K562 (cell line): ENCODE measurements at regions not wholly inside any gene's neighbourhood (a gene's known extent, or its start where the extent isn't known, plus 50 kb on each side); places are given as distances from the start of the nearest gene placed in this dataset.

Experiments
- ATAC-seq: fragments of 200-7000 bp; cut with Tn5 transposase; 3 replicates; pipeline ENCODE4 v1.9.1; 2020; ENCODE audit warnings: moderate library complexity
- BruUV-seq: library from RNA; stranded (reverse); fragments of 400-500 nt; replicated peaks from 2 replicates; lab custom pipeline; 2021; lab: Mats Ljungman, UMichigan
- CTCF ChIA-PET: fragments of 300-600 bp; formaldehyde crosslinking; extraction: SDS; loops from one replicate; lab custom pipeline; 2021; ENCODE audit warnings: low intra/inter-chr PET ratio; lab: Yijun Ruan, JAX
- POLR2A ChIA-PET: fragments of 300-600, 350-650 bp; sonication (Branson Sonifier 250); formaldehyde crosslinking; extraction: SDS; loops from one replicate; lab custom pipeline; 2021; ENCODE audit warnings: antibody characterized with exemption, inconsistent platforms; lab: Yijun Ruan, JAX
- DNase-seq, 4 experiments: peaks; one replicate each; pipeline versions ENCODE4 v3.0.0 to v3.0.0-alpha.2; 2011 to 2018; ENCODE audit warnings: low spot score in 3 of 4, mixed read lengths in 3 of 4; ENCODE audit errors: extremely low read depth in 1 of 4
- FAIRE-seq: peaks from 2 replicates; lab custom pipeline; 2011; peaks lifted over from hg19 to GRCh38; lab: Jason Lieb, UNC
- H2AFZ ChIP-seq: 2 replicates; pipeline ENCODE4 v1.6.0; 2011; ENCODE audit warnings: low read depth, low read length, control low read depth, inconsistent platforms
- H3K27ac ChIP-seq: fragments of 200-600 bp; 3 replicates; pipeline ENCODE4 v1.8.0; 2011; ENCODE audit warnings: low read depth, mild to moderate bottlenecking, control low read depth, inconsistent platforms, low read length, moderate library complexity, mixed read lengths; ENCODE audit errors: extremely low read depth
- H3K27me3 ChIP-seq, 2 experiments: fragments of 300-600 bp in 1 of 2; 2 replicates in 1 of 2; 3 replicates in 1 of 2; pipeline versions ENCODE4 v1.6.0 to v1.8.0; 2011; ENCODE audit warnings: inconsistent platforms in 2 of 2, low read length in 2 of 2, mild to moderate bottlenecking in 1 of 2, mixed read lengths in 1 of 2, moderate library complexity in 1 of 2; ENCODE audit not compliant: control insufficient read depth in 2 of 2, insufficient read depth in 2 of 2
- H3K36me3 ChIP-seq: fragments of 300-600 bp; 3 replicates; pipeline ENCODE4 v1.8.0; 2011; ENCODE audit warnings: mild to moderate bottlenecking, low read length, inconsistent platforms; ENCODE audit not compliant: control insufficient read depth, insufficient read depth
- H3K4me1 ChIP-seq, 2 experiments: fragments of 200-600 bp in 1 of 2; replicated peaks in 1 of 2; 2 replicates in 1 of 2; 3 replicates in 1 of 2; pipeline versions ENCODE4 v1.5.1 to v1.8.0; 2011; ENCODE audit warnings: inconsistent platforms in 2 of 2, low read length in 2 of 2, mild to moderate bottlenecking in 1 of 2, mixed read lengths in 1 of 2, moderate library complexity in 1 of 2; ENCODE audit not compliant: control insufficient read depth in 2 of 2, insufficient read depth in 2 of 2
- H3K4me2 ChIP-seq: 2 replicates; pipeline ENCODE4 v1.6.1; 2011; ENCODE audit warnings: low read length, control low read depth, inconsistent platforms, mixed read lengths; ENCODE audit not compliant: insufficient read depth
- H3K4me3 ChIP-seq: fragments of 200-600 bp; sonication (generic), shearing (Covaris generic); 2 replicates; pipeline ENCODE4 v1.5.1; 2016; ENCODE audit warnings: control low read depth, inconsistent platforms
- H3K79me2 ChIP-seq: fragments of 200-600 bp; 3 replicates; pipeline ENCODE4 v1.8.0; 2011; ENCODE audit warnings: low read length, inconsistent platforms; ENCODE audit not compliant: control insufficient read depth, insufficient read depth
- H3K9ac ChIP-seq, 2 experiments: 2 replicates each; pipeline versions ENCODE4 v1.6.0 to v1.6.1; 2011; ENCODE audit warnings: low read depth in 2 of 2, low read length in 2 of 2, control low read depth in 1 of 2, inconsistent platforms in 1 of 2, mild to moderate bottlenecking in 1 of 2, mixed read lengths in 1 of 2; ENCODE audit not compliant: insufficient read depth in 1 of 2
- H3K9me1 ChIP-seq: one replicate; pipeline ENCODE4 v1.6.0; 2011; ENCODE audit warnings: inconsistent platforms, mild to moderate bottlenecking, low read length, moderate library complexity; ENCODE audit not compliant: control insufficient read depth, insufficient read depth
- H3K9me3 ChIP-seq: replicated peaks from 2 replicates; pipeline ENCODE4 v1.5.1; 2011; ENCODE audit warnings: low read depth, low read length, inconsistent platforms; ENCODE audit not compliant: control insufficient read depth, insufficient read depth
- H4K20me1 ChIP-seq: replicated peaks from 2 replicates; pipeline ENCODE4 v1.6.1; 2011; ENCODE audit warnings: low read length, inconsistent platforms, mixed read lengths; ENCODE audit not compliant: control insufficient read depth, insufficient read depth
- ARID2 ChIP-seq: fragments of 450-650 bp; IDR thresholded peaks from 2 replicates; pipeline ENCODE4 v1.6.1; 2017; ENCODE audit warnings: antibody characterized with exemption, mild to moderate bottlenecking
- CBFA2T2 ChIP-seq: fragments of 450-650 bp; conservative IDR thresholded peaks from 2 replicates; pipeline ENCODE4 v1.6.1; 2017; ENCODE audit warnings: mild to moderate bottlenecking
- CEBPZ ChIP-seq: fragments of 150-350 bp; IDR thresholded peaks from 2 replicates; pipeline ENCODE4 v1.6.1; 2014; ENCODE audit warnings: low read depth, mild to moderate bottlenecking, low read length, borderline replicate concordance
- DACH1 ChIP-seq: fragments of 450-650 bp; IDR thresholded peaks from 2 replicates; pipeline ENCODE4 v1.6.1; 2018; ENCODE audit not compliant: partially characterized antibody
- FOXK1 ChIP-seq: sonication (generic); formaldehyde crosslinking; IDR thresholded peaks from 2 replicates; pipeline ENCODE4 v1.8.0; 2022; ENCODE audit warnings: missing genetic modification reagents, mild to moderate bottlenecking, borderline replicate concordance
- HMG20B ChIP-seq: fragments of 250-450 bp; sonication (Bioruptor Pico); IDR thresholded peaks from 2 replicates; pipeline ENCODE4 v1.5.0; 2021; ENCODE audit warnings: mild to moderate bottlenecking
- JUND ChIP-seq, 2 experiments: IDR thresholded peaks; 2 replicates in 1 of 2; 3 replicates in 1 of 2; pipeline ENCODE4 v1.6.1; 2011; ENCODE audit warnings: borderline replicate concordance in 2 of 2, low read depth in 2 of 2, low read length in 2 of 2, improper control_type of control experiment in 1 of 2, missing biosample characterization in 1 of 2, missing genetic modification characterization in 1 of 2, missing genetic modification reagents in 1 of 2
- MCM5 ChIP-seq: fragments of 450-650 bp; IDR thresholded peaks from 2 replicates; pipeline ENCODE4 v1.6.1; 2016; ENCODE audit warnings: low read depth
- RBFOX2 ChIP-seq: fragments of 200-400 bp; formaldehyde crosslinking; IDR thresholded peaks from 2 replicates; pipeline ENCODE4 v1.6.1; 2017; ENCODE audit warnings: low read depth, mild to moderate bottlenecking, low read length, moderate library complexity
- RHOXF2B ChIP-seq: fragments of 250-450 bp; sonication (Bioruptor Pico); conservative IDR thresholded peaks from 2 replicates; pipeline ENCODE4 v1.5.1; 2021
- USF1 ChIP-seq: sonication (generic); formaldehyde crosslinking; IDR thresholded peaks from 2 replicates; pipeline ENCODE4 v1.9.0; 2022; ENCODE audit warnings: mild to moderate bottlenecking, missing genetic modification reagents
- ZNF165 ChIP-seq: fragments of 250-450 bp; sonication (Bioruptor Pico); IDR thresholded peaks from 2 replicates; pipeline ENCODE4 v1.4.0; 2020; ENCODE audit warnings: borderline replicate concordance
- ZNF175 ChIP-seq: fragments of 200-800 bp; sonication (Bioruptor generic); IDR thresholded peaks from 2 replicates; pipeline ENCODE4 v1.6.1; 2016; ENCODE audit warnings: low read depth, mild to moderate bottlenecking, missing genetic modification characterization, missing compliant biosample characterization
- ZNF232 ChIP-seq: sonication (generic); formaldehyde crosslinking; IDR thresholded peaks from 2 replicates; pipeline ENCODE4 v1.8.0; 2022; ENCODE audit warnings: mild to moderate bottlenecking, missing genetic modification reagents
- in situ Hi-C: fragments of 300-500 bp; cut with MboI; formaldehyde crosslinking; loops from 4 replicates; pipeline ENCODE4 v1.15.0; 2018; ENCODE audit warnings: inconsistent platforms, mixed read lengths
- intact Hi-C: fragments of 100-400 bp; cut with micrococcal nuclease; formaldehyde crosslinking; loops from 2 replicates; pipeline ENCODE4 v1.14.2; 2022

GRCh38 chr15:54979964-54980363 is 216.8 kb downstream of the RSL24D1 start (continued):
- TF ChIP-seq ZNF175 (CRISPR knock-in tag), result no peak
- TF ChIP-seq ZNF232 (CRISPR knock-in tag), result no peak
- no peak for TF ChIP-seq ZNF165
- no peak for TF ChIP-seq RHOXF2B (CRISPR knock-in tag)
- no peak for TF ChIP-seq ARID2
- TF ChIP-seq DACH1, result no peak
- no peak for TF ChIP-seq CEBPZ

DNA sequence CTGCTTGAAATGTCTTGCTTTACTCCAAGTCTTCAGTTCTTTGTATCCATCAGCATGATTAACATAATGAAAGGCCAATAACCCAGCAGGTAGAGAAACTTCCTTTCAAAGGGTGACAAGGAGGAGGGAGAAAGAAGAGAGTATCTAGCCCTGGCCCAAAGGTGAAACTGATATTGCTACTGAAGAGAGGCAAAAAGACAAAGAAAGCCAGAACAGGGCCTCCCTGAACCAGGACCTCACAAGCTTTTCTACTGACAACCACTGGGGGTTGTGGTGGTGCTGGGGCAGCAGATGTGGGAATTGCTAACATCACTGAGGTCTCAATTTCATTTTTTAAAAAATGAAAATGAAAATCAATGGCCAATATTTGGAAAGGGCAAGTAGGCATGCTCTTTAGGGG is 234.1 kb downstream of the RSL24D1 start:
- intact Hi-C loops, result no loop called here
- FAIRE-seq (no peak), ATAC-seq (no peak), DNase-seq (no peak)
- no peak overlapping the region for H2AFZ ChIP-seq
- CTCF ChIA-PET, result no interaction called here
- H4K20me1 ChIP-seq, result no peaks in the 10 kb centered on the region
- POLR2A ChIA-PET, result no interaction called here
- H3K79me2 ChIP-seq, result no peaks in the 10 kb centered on the region
- H3K9me1 ChIP-seq, result no peaks in the 10 kb centered on the region
- no peaks in the 10 kb centered on the region for H3K27me3 ChIP-seq
- no peaks in the 10 kb centered on the region; the same call in 1 of the 2 replicates for H3K9me3 ChIP-seq
- no peaks in the 10 kb centered on the region for H3K36me3 ChIP-seq
- H3K4me1 ChIP-seq, result no peaks in the 10 kb centered on the region
- in situ Hi-C loops, result no loop called here
- H3K4me3 ChIP-seq, result no peak overlapping the region
- no peak overlapping the region for H3K27ac ChIP-seq
- BruUV-seq, result no TSS peak
- no peak overlapping the region for H3K9ac ChIP-seq
- no peak overlapping the region for H3K4me2 ChIP-seq
- no peak for TF ChIP-seq CBFA2T2
- TF ChIP-seq USF1 (CRISPR knock-in tag), result no peak
- TF ChIP-seq MCM5, result no peak
- TF ChIP-seq RBFOX2, result no peak
- TF ChIP-seq JUND (IDR thresholded peaks at IDR 0.05; ENCODE audit: borderline replicate concordance, low read depth, low read length), result no peak
- TF ChIP-seq JUND (tag; IDR thresholded peaks at IDR 0.05; ENCODE audit: borderline replicate concordance, low read depth, low read length), result no peak
- TF ChIP-seq FOXK1, result no peak
- TF ChIP-seq HMG20B, result no peak
- TF ChIP-seq CEBPZ, result no peak
